Astrocyte (in vitro differentiated cells and primary cell): ENCODE measurements at regions not wholly inside any gene's neighbourhood (a gene's known extent, or its start where the extent isn't known, plus 50 kb on each side); places are given as distances from the start of the nearest gene placed in this dataset.

Experiments
- DNase-seq: peaks from one replicate; pipeline ENCODE4 v3.0.0-alpha.2; 2010; ENCODE audit warnings: low read depth
- FAIRE-seq: peaks from 2 replicates; lab custom pipeline; 2011; peaks lifted over from hg19 to GRCh38; lab: Jason Lieb, UNC
- H2AFZ ChIP-seq: 2 replicates; pipeline ENCODE4 v1.6.0; 2012; ENCODE audit warnings: low read depth, low read length, inconsistent platforms
- H3K27ac ChIP-seq: 2 replicates; pipeline ENCODE4 v1.5.1; 2011; ENCODE audit warnings: low read depth, low read length, inconsistent platforms
- H3K27me3 ChIP-seq: 2 replicates; pipeline ENCODE4 v1.6.0; 2011; ENCODE audit warnings: low read length, inconsistent platforms; ENCODE audit not compliant: insufficient read depth
- H3K36me3 ChIP-seq: 2 replicates; pipeline ENCODE4 v1.5.1; 2011; ENCODE audit warnings: low read length, inconsistent platforms; ENCODE audit not compliant: insufficient read depth
- H3K4me1 ChIP-seq: 2 replicates; pipeline ENCODE4 v1.5.1; 2011; ENCODE audit warnings: low read length, inconsistent platforms; ENCODE audit not compliant: insufficient read depth
- H3K4me2 ChIP-seq: 2 replicates; pipeline ENCODE4 v1.6.0; 2012; ENCODE audit warnings: low read length, inconsistent platforms
- H3K4me3 ChIP-seq: 2 replicates; pipeline ENCODE4 v1.5.1; 2011; ENCODE audit warnings: low read depth, mild to moderate bottlenecking, low read length, inconsistent platforms; ENCODE audit not compliant: insufficient read depth
- H3K79me2 ChIP-seq: 2 replicates; pipeline ENCODE4 v1.6.0; 2012; ENCODE audit warnings: mild to moderate bottlenecking, low read length, inconsistent platforms; ENCODE audit not compliant: insufficient read depth
- H3K9ac ChIP-seq: 2 replicates; pipeline ENCODE4 v1.6.0; 2012; ENCODE audit warnings: mild to moderate bottlenecking, low read length, inconsistent platforms
- H3K9me3 ChIP-seq: 2 replicates; pipeline ENCODE4 v1.5.1; 2012; ENCODE audit warnings: low read depth, mild to moderate bottlenecking, low read length, inconsistent platforms; ENCODE audit not compliant: insufficient read depth
- H4K20me1 ChIP-seq: 2 replicates; pipeline ENCODE4 v1.6.0; 2012; ENCODE audit warnings: low read length, inconsistent platforms; ENCODE audit not compliant: insufficient read depth
- H3K27ac Mint-ChIP-seq: one replicate; pipeline ENCODE4 v1.8.0; 2021; ENCODE audit warnings: mild to moderate bottlenecking, mixed read lengths; ENCODE audit not compliant: unreplicated experiment
- H3K27me3 Mint-ChIP-seq: one replicate; pipeline ENCODE4 v1.8.0; 2021; ENCODE audit warnings: low read depth, mixed read lengths; ENCODE audit not compliant: unreplicated experiment
- H3K36me3 Mint-ChIP-seq: one replicate; pipeline ENCODE4 v1.8.0; 2021; ENCODE audit warnings: low read depth, mixed read lengths; ENCODE audit not compliant: unreplicated experiment
- H3K4me1 Mint-ChIP-seq: one replicate; pipeline ENCODE4 v1.8.0; 2021; ENCODE audit warnings: low read depth, mixed read lengths; ENCODE audit not compliant: unreplicated experiment
- H3K4me3 Mint-ChIP-seq: one replicate; pipeline ENCODE4 v1.8.0; 2021; ENCODE audit warnings: mild to moderate bottlenecking, moderate library complexity, mixed read lengths; ENCODE audit not compliant: unreplicated experiment
- H3K9me3 Mint-ChIP-seq: one replicate; pipeline ENCODE4 v1.8.0; 2021; ENCODE audit warnings: mild to moderate bottlenecking, mixed read lengths; ENCODE audit not compliant: unreplicated experiment
- CTCF ChIP-seq: IDR thresholded peaks from 2 replicates; pipeline ENCODE4 v1.5.1; 2011; ENCODE audit warnings: low read depth, mild to moderate bottlenecking, inconsistent platforms, low read length, moderate library complexity; ENCODE audit not compliant: insufficient read depth
- EZH2 ChIP-seq: IDR thresholded peaks from 2 replicates; pipeline ENCODE4 v1.6.1; 2012; ENCODE audit warnings: mild to moderate bottlenecking, low read length, inconsistent platforms; ENCODE audit not compliant: insufficient read depth

GRCh38 chr12:114746297-114747011 lies 62.5 kb upstream of the TBX3 start:
- no peaks in the 10 kb centered on the region for H3K4me1 ChIP-seq
- no peak overlapping the region for H3K9ac ChIP-seq
- H3K9me3 Mint-ChIP-seq = peaks cover 3% of the 10 kb centered on the region
- no peaks in the 10 kb centered on the region for H3K79me2 ChIP-seq
- no peak overlapping the region for H3K27ac Mint-ChIP-seq
- H3K27me3 ChIP-seq = no peaks in the 10 kb centered on the region
- no peaks in the 10 kb centered on the region for H3K36me3 ChIP-seq
- FAIRE-seq (no peak), DNase-seq (no peak)
- no peak overlapping the region for H3K4me3 ChIP-seq
- H3K36me3 Mint-ChIP-seq = no peaks in the 10 kb centered on the region
- H3K4me3 Mint-ChIP-seq = no peak overlapping the region
- no peaks in the 10 kb centered on the region for H4K20me1 ChIP-seq
- no peak overlapping the region for H3K4me2 ChIP-seq
- H3K27ac ChIP-seq = no peak overlapping the region
- H3K9me3 ChIP-seq = no peaks in the 10 kb centered on the region
- TF ChIP-seq EZH2 = no peak
- TF ChIP-seq CTCF = no peak
- no peak overlapping the region for H2AFZ ChIP-seq
- H3K4me1 Mint-ChIP-seq = no peaks in the 10 kb centered on the region
- H3K27me3 Mint-ChIP-seq = peaks cover 49% of the 10 kb centered on the region

DNA sequence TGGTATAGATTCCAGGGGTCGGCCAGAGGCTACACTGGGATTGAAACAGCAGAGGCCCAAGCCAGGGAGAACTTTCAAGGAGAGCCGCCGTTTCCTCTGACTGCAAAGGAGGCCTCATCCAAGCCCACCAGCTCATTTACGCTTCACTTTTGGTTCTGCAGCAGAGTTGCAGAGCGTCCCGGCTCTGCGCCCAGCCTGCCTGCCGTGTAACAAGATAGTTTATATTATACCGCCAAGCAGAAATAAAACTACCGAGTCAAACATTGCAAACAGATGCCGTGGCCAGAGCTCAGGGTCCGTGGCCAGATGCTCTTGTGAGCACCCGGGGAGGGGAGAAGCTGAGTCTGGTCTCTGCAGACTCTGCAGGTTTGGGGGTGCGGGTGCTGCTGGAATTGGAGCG lies 60.7 kb upstream of the TBX3 start:
- H3K27ac ChIP-seq = no peak overlapping the region
- TF ChIP-seq CTCF (no peak), EZH2 (no peak)
- no peak overlapping the region for H3K4me2 ChIP-seq
- H3K4me1 ChIP-seq = no peaks in the 10 kb centered on the region
- no peaks in the 10 kb centered on the region for H3K36me3 ChIP-seq
- Mint-ChIP-seq H3K36me3 (no peaks in the 10 kb centered on the region), H3K4me3 (no peak overlapping the region), H3K9me3 (peaks cover 3% of the 10 kb centered on the region), H3K4me1 (no peaks in the 10 kb centered on the region), H3K27me3 (peaks cover 36% of the 10 kb centered on the region), H3K27ac (no peak overlapping the region)
- no peak overlapping the region for H3K9ac ChIP-seq
- no peak for FAIRE-seq
- no peaks in the 10 kb centered on the region for H3K79me2 ChIP-seq
- H4K20me1 ChIP-seq = no peaks in the 10 kb centered on the region
- H2AFZ ChIP-seq = no peak overlapping the region
- no peaks in the 10 kb centered on the region for H3K9me3 ChIP-seq
- no peak overlapping the region for H3K4me3 ChIP-seq
- no peaks in the 10 kb centered on the region for H3K27me3 ChIP-seq
- DNase-seq = no peak

GRCh38 chr12:114744285-114744684 lies 60.3 kb upstream of the TBX3 start:
- H3K4me2 ChIP-seq = no peak overlapping the region
- peaks cover under 1% of the 10 kb centered on the region for H3K9me3 Mint-ChIP-seq
- no peak overlapping the region for H2AFZ ChIP-seq

More at GRCh38 chr12:114744285-114744684, 60.3 kb upstream of the TBX3 start:
- Histone ChIP-seq H3K9me3 (no peaks in the 10 kb centered on the region), H3K27me3 (no peaks in the 10 kb centered on the region), H3K9ac (no peak overlapping the region), H3K4me3 (no peak overlapping the region), H3K36me3 (no peaks in the 10 kb centered on the region), H4K20me1 (no peaks in the 10 kb centered on the region), H3K79me2 (no peaks in the 10 kb centered on the region), H3K4me1 (no peaks in the 10 kb centered on the region), H3K27ac (no peak overlapping the region)
- Mint-ChIP-seq H3K27ac (no peak overlapping the region), H3K27me3 (peaks cover 34% of the 10 kb centered on the region), H3K4me1 (no peaks in the 10 kb centered on the region), H3K4me3 (no peak overlapping the region), H3K36me3 (no peaks in the 10 kb centered on the region)
- no peak for TF ChIP-seq EZH2
- TF ChIP-seq CTCF = no peak
- no peak for FAIRE-seq
- no peak for DNase-seq
